Activated T-cell treated with anti-CD3 and anti-CD28 coated beads for 48 hours (primary cell): ENCODE measurements at regions not wholly inside any gene's neighbourhood (a gene's known extent, or its start where the extent isn't known, plus 50 kb on each side); places are given as distances from the start of the nearest gene placed in this dataset.
"Not testable (repeated sequence)": the region's sequence is repeated elsewhere in the genome, so short reads cannot be mapped to it uniquely, and the experiment has no call there.

Experiments used
- DNase-seq: peaks from one replicate; pipeline ENCODE4 v3.0.0-alpha.2; 2020; ENCODE audit warnings: low read depth

DNA sequence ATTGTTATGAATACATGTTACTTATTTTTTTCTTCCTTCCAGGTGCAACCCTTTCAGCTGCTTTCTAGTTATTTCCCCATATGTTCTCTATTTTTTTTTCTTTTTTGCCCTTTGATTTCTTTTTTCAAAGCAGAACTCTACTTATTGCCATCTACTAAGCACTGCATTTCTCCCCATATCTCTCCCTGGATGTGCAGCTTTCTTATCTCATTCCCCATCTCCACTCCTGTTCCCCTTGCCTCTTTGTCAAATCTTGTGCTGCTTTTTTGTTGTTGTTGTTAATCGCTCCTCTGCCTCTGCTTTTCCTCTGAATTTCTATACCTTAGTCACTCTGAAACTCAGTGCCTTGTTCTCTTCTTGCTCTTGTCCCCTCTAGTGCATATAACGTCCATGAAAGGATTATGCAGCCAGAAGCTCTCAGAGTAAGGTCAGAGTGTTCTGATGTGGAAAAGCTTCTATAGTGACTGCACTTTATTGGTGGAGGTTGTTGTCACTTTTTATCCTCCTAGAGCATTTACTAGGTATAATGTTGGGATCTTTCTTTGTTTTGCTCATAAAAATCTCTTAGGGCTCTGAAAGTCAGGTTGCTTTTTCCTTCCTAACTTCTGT lies 51.1 kb upstream of the JADE1 start:
- DNase-seq: no peak

- DNase-seq: no peak
Measured at GRCh38 chr4:128757712-128758111, 51.8 kb upstream of the JADE1 start.

DNA sequence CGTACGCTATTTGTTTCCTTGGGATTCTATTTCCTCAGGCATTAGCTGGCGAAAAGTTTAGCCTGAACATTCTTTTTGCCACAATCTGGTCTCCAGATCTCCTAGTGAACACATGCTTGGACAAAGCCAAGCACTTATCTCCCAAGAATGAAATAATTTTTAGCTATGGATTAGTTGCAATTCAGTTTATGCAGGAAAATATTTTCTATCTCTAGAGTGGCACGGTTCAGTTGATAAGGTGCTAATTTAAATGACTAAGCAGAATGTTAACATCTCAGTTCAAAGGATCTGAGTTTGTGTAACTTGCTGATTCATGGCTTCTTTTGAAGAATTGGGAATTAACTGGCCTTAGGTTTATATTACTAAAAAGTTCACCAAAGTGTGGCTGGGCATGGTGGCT lies 58.1 kb upstream of the JADE1 start:
- no peak for DNase-seq

DNA sequence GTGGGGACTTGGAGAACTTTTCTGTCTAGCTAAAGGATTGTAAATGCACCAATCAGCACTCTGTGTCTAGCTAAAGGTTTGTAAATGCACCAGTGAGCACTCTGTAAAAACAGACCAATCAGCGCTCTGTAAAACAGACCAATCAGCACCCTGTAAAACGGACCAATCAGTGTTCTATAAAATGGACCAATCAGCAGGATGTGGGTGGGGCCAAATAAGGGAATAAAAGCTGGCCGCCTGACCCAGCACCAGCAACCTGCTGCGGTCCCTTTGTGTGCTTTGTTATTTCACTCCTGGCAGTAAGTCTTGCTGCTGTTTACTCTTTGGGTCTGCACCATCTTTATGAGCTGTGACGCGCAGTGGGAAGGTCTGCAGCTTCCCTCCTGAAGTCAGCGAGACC lies 67.8 kb upstream of the JADE1 start:
- not testable (repeated sequence) for DNase-seq

DNA sequence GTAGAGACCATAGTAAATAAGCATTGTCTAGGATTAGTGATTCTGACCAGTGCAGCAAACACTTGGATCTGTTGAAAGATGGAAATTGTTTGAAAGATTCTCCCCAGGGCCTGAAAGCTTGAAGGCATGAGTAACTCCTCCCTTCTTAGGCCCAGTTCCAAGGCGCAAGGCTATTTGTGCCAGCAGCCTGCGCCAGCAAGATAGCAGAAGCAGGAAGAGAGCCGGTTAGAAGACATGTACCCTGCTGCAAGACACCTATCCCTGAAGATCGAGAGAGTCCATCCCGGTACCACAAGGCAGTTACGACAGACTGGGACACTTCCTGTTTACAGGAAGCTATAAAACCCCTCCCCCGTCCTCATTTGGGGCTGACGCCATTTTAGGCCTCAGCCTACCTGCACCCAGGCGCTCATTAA lies 72.4 kb upstream of the JADE1 start:
- DNase-seq: no peak

DNA sequence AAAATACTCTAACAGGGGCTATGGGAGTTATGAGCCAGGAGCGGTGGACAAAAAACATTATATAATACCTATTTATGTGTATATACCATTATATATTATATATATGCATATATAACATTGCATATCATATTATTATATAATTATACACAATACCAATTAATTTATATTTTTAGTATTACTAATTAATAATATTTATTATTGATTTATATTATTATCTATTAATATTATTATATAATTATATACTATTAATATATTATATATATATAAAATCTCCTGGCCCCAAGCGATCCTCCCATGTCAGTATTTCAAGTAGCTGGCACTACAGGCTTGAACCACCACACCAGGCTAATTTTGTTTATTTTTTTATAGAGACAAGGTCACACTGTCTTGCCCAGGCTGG lies 73.8 kb upstream of the JADE1 start:
- no peak for DNase-seq

GRCh38 chr4:128728190-128728589 lies 81.3 kb upstream of the JADE1 start:
- no peak for DNase-seq

- no peak for DNase-seq
Measured at GRCh38 chr4:128727658-128728057, 81.8 kb upstream of the JADE1 start.

GRCh38 chr4:128725405-128726055 lies 84.0 kb upstream of the JADE1 start:
- DNase-seq: no peak

DNA sequence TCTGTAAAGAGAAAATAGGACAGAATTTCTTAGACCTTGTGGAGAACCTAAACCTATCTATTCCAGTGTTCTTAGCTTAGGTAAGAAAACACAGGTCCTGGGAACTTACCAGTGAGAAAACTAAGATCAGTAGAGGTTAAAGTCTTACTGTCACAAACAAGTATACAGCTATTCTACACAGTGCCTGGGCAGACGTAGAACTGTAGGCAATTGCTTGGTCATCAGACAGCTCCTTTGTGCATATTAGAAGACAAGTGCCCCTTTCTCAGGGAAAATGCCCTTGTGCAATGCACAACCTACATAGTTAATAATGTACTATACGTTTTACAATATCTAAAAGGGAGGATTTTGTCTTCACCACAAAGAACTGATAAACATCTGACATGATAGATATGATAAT lies 86.6 kb upstream of the JADE1 start:
- DNase-seq: no peak

DNA sequence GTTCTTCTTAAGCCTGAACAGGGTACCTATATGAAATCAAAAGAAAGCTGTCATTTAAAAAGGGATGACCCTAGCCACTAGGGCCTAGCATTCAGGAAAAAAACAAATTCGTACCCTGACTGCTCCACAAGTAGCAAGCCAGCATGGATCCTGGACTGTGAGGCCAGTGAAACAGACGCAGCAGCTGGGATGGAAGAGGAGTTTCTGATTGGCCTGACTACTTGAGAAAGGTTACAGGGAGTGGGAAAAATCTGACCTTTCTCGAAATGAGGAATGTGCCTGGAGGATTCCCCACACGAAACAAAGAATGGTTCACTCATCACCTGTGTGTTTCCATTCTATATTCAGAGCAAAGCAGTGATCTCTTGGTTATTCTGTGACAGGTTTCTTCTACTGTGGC lies 87.6 kb upstream of the JADE1 start:
- no peak for DNase-seq

GRCh38 chr4:128720270-128720669 lies 89.2 kb upstream of the JADE1 start:
- DNase-seq: no peak

GRCh38 chr4:128718768-128719167 lies 90.7 kb upstream of the JADE1 start:
- no peak for DNase-seq

- no peak for DNase-seq
Measured at GRCh38 chr4:128716338-128716737, 93.2 kb upstream of the JADE1 start.

GRCh38 chr4:128715616-128716015 lies 93.9 kb upstream of the JADE1 start:
- DNase-seq: no peak

DNA sequence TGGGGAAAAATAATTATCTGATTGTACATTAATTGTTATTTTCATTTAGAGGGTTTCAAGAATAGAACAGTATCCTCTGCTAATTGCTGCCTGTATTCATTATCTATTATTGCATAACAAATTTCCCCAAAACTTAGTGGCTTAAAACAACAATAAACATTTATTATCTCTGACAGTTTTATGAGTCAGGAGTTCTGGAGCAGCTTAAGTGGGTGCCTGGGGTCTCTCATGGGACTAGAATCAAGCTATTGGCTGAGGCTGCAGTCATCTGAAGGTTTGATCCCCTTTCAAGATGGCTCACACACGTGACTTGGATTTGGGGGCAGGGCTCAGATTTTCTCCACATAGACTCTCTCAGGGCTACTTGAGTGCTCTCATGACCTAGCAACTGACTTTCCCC lies 98.1 kb upstream of the JADE1 start:
- no peak for DNase-seq

DNA sequence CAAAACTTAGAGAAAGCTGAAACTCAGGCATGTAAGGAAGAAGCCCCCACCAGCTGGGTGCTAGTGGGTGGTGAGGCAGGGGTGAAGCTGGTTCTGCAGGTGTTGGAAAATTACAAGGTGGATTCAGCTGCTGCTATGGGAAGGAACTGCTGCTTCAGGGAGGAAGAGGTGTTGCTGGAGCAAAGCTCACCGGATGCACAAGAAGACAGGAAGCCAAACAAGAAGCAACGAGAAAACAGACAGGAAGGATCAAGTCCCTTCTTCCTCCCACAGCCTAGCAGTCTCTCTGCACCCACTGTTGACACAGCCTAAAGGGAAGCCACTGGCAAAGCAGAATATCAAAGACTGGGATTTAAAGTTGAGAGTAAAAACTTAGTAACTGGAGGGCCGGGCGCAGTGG lies 100.2 kb upstream of the JADE1 start:
- no peak for DNase-seq

- DNase-seq: no peak
Measured at GRCh38 chr4:128707864-128708263, 101.6 kb upstream of the JADE1 start.

GRCh38 chr4:128703948-128704347 lies 105.6 kb upstream of the JADE1 start:
- DNase-seq: no peak

- no peak for DNase-seq
Measured at GRCh38 chr4:128700659-128701350, 108.7 kb upstream of the JADE1 start.

GRCh38 chr4:128698386-128698785 lies 111.1 kb upstream of the JADE1 start:
- no peak for DNase-seq

- DNase-seq: no peak
Measured at GRCh38 chr4:128697323-128697722, 112.2 kb upstream of the JADE1 start.

DNA sequence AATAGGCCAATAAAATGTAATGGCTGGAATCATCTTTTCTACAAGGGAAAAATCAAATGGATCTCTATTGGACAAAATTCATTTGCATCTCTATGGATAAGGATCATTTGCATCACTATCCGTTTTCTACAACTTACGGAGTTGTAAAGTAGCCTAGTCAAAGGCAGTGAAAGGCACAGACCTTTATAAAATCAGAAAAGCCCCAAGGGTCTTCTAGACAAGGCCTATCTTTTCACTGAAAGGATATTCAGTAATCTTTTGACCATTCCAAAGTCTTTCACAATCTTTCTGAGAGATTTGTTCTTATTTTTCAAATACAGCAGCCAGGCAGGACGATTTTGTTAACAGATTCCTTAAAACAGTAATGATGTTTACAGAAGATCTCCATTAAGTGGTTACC lies 119.5 kb upstream of the JADE1 start:
- DNase-seq: no peak
